ENCODE measurements at regions not wholly inside any gene's neighbourhood (a gene's known extent, or its start where the extent isn't known, plus 50 kb on each side); places are given as distances from the start of the nearest gene placed in this dataset.
"Not testable (repeated sequence)": the region's sequence is repeated elsewhere in the genome, so short reads cannot be mapped to it uniquely, and the experiment has no call there.

GRCh38 chr17:26994648-26995047, 299.3 kb upstream of the WSB1 start:
- not testable (repeated sequence) for TF ChIP-seq CTCF (IDR thresholded peaks at IDR 0.05; ENCODE audit: low read depth, low read length, poor library complexity, severe bottlenecking); EZH2phosphoT487 (IDR thresholded peaks at IDR 0.05; ENCODE audit: borderline replicate concordance, low read length)
